CD4-positive, alpha-beta T cell treated with Interleukin-1 beta for 1 hour (primary cell): ENCODE measurements at regions not wholly inside any gene's neighbourhood (a gene's known extent, or its start where the extent isn't known, plus 50 kb on each side); places are given as distances from the start of the nearest gene placed in this dataset.

Experiments
- DNase-seq, 2 donors: peaks; one replicate each; pipeline ENCODE4 v3.0.0-alpha.2; 2020 to 2022

GRCh38 chr10:47078393-47079203 lies 167.4 kb downstream of the PTPN20 start:
- DNase-seq, result no peak

- DNase-seq, result no peak
Observed at GRCh38 chr10:47079204-47079580, 168.0 kb downstream of the PTPN20 start.

GRCh38 chr10:47081264-47081663 lies 170.0 kb downstream of the PTPN20 start:
- DNase-seq, result peak in 1 of 2 donors; percentile 12

DNA sequence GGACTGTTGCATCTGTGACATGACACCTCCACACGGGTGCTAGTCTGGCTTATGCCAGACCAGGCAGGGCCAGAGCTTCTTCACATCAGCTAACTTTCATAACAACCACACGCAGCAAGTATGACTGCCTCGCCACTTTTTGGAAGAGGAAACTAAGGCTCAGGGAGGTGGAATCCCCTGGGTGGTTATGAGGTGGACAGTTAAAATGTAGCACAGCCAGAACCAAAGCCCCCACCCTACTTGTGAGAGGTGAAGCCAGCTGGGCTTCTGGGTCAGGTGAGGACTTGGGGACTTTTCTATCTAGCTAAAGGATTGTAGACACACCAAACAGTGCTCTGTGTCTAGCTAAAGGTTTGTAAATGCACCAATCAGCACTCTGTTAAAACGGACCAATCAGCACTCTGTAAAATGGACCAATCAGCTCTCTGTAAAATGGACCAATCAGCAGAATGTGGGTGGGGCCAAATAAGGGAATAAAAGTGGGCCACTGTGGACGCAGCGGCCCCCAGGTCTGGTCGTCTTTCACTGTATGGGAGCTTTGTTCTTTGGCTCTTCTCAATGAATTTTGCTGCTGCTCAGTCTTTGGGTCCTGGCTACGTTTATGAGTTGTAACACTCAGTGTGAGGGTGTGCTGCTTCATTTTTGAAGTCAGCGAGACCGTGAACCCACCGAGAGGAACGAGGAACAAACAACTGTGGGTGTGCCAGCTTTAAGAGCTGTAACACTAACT lies 171.0 kb downstream of the PTPN20 start:
- no peak for DNase-seq

DNA sequence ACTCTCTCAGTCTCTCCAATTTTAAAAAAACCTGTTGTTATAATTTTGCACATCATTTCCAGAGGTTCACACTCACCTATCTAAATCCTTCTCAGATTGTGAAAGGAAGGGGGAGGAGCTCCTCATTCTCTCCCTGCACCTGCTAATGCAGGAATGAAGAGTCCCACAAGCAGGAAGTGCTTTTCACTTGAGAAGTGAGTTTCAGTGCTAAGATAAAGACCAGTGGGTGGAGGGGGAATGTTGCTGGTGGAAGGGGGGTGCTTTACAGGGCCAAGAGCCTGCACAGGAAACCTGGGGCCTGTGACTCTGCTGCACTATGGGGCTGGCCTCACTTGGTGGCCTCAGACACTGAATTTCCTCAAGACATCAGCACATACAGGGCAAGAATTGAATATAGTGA lies 176.4 kb downstream of the PTPN20 start:
- no peak for DNase-seq

DNA sequence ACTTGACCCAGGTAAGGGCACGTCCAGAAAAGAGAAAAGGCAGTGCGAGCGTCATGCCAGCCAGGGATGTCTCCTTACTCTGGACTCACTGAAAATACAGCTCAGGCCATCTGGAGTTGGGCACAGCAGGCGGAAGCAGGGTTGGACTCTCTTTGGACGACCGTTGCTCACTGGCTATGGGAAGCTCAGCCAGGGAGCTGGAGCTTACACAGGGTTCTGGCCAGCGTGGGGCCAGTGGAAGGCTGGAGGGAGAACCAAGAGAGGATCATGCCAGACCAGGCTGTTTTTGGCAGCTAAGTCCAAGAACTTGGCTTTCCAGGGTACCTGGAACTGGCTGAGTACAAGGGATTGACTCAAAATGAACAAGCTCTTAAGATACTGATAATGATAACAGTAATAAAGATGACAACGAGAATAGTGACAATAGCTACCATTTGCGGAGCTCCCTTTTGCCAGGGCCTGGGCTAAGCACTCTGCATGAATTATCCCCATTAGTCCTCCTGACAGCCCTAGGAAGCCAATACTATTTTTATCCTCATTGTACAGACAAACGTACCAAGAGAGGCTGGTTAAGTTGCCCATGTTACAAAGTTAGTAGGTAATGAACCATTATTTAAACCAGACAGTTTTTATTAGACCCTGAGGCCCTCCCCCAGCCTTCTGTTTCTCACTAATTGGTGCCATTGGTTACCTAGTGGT lies 177.6 kb downstream of the PTPN20 start:
- no peak for DNase-seq

- no peak for DNase-seq
Observed at GRCh38 chr10:47090042-47090441, 178.8 kb downstream of the PTPN20 start.

- no peak for DNase-seq
Observed at GRCh38 chr10:47090903-47091302, 179.7 kb downstream of the PTPN20 start.

- DNase-seq, result no peak
Observed at GRCh38 chr10:47091421-47091820, 180.2 kb downstream of the PTPN20 start.

DNA sequence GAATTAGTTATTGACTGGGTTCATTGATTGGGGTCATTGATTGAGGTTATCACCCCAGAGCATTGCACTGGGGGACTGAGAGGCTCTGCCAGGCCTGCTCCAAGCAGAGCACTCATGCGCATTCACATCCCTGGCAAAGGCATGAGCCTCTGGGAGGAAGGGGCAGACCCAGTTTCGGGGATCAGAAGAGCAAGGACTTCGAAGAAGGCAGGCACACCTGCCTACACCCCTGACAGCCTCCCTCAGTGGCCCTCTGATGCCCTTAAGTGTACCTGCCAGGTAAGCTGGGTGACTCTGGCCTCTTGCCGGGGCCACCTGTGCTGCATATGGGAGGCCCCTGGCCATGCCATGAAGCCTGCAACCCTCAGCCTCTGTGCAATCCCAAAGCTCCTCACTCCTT lies 181.1 kb downstream of the PTPN20 start:
- no peak for DNase-seq

DNA sequence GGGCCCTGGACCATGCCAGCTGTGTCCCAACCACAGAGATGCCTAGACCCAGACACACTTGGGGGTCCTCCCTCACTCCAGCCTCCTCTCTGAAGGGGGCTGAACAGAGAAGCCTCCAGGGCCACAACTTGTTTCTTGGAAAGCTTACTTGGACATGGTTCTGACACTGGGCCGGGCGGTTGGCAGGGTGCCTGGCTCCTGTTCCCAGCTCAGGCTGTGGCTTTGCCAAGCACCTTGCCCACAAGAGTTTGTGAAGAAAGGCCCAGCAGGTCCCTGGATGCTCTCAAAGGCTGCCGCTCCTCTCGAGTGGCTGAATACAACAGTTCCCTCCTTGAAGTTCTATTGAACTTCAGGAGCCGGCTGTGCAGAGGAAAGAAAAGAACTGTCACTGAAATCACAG lies 181.6 kb downstream of the PTPN20 start:
- DNase-seq, result no peak

DNA sequence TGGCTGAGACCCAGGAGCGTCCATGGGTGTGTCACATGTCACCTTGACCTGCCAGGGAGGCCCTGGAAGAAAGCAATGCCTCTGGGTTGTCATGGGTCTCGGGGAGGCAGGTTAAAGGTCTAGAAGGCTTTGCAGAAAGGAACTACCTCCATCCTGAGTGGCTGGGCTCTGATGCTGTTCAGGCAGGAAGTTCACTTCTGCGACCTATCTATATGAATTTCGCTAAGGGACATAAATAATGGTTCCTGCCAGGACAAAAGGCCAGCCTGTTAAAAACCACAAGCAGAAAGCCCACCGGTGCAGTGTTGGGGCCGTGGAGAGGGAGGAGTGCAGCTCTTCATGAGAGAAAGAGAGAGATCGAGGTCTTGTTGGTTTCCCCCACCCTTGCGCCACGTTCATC lies 182.9 kb downstream of the PTPN20 start:
- DNase-seq, result no peak

DNA sequence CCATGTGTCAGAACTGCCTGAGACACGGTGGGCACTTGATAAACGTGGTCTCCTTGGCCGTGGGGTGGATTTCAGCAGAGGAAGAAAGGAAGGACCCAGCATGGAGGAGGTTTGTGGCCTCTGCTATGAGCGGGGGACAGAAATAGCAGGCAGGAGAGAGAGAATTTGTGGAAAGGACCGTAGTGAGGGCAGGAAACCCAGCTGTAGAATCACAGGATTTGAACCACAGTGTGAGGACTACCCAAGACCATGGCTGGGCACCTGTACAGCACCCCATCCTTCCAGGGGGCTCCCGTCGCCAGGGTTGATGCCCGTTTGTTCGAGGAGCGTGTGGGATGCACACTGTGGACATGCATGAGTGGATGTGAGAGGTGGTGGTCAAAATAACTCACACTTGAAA lies 183.4 kb downstream of the PTPN20 start:
- DNase-seq, result no peak

DNA sequence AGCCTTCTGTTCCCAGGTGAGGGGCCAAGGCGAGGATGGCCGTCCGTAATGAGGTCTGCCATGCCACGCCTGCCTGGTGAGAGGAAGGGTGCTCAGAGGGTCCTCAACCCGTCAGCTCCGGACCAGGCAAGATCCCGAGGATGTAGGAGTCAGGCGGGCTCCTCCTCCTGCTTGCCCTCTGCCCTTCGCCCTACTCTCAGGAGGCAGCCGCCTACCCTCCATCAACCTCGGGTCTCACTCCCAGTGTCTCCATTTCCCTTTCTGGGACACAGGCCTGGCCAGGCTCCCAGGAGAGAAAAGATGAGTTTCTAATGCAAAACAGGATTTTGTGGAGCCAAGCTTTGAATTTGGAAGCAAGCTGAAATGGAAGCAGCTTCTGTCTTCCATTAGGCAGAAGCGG lies 184.0 kb downstream of the PTPN20 start:
- DNase-seq, result no peak

- DNase-seq, result no peak
Observed at GRCh38 chr10:47095848-47096612, 184.8 kb downstream of the PTPN20 start.

- no peak for DNase-seq
Observed at GRCh38 chr10:47098238-47098637, 187.0 kb downstream of the PTPN20 start.

DNA sequence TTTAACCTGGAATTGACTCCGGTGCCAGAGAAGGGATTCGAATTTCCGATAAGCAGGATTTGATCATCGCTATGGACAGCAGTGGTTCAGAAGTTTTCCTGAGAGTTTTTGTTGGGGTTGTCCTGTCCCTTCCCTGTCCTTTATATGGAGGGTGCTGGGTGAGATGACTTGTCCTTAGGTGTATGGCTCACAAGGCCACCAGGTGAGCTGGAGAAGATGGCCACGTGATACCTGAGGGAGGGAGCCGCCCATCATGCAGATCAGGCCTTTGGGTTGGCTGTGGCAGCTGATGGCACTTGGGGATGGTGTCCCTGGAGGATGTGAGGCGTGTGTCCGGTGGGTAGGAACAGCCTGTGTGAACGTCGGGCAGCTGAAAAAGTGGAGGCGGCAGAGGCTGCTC lies 187.7 kb downstream of the PTPN20 start:
- no peak for DNase-seq

DNA sequence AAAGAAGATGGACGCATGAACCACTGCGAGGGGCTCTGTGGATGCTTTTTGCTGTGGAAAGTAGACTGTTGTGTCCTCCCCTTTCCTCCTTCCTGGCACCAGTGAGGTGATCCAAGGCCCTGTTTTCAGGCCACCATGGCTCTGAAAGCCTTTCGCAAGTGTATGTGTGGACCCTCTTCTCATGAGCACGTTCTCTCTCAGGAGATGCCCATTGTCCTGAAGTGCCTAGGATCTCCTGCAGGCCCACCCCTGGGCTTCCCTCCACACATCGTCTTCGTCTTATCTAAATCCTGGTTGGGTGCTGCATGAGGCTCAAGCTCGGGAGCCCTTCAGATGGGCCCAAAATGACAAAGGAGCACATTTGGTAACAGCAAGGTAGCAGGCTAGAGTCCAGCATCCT lies 188.2 kb downstream of the PTPN20 start:
- no peak for DNase-seq

- DNase-seq, result no peak
Observed at GRCh38 chr10:47101196-47101595, 190.0 kb downstream of the PTPN20 start.

- no peak for DNase-seq
Observed at GRCh38 chr10:47101807-47102206, 190.6 kb downstream of the PTPN20 start.

- DNase-seq, result no peak
Observed at GRCh38 chr10:47104151-47104605, 192.9 kb downstream of the PTPN20 start.

DNA sequence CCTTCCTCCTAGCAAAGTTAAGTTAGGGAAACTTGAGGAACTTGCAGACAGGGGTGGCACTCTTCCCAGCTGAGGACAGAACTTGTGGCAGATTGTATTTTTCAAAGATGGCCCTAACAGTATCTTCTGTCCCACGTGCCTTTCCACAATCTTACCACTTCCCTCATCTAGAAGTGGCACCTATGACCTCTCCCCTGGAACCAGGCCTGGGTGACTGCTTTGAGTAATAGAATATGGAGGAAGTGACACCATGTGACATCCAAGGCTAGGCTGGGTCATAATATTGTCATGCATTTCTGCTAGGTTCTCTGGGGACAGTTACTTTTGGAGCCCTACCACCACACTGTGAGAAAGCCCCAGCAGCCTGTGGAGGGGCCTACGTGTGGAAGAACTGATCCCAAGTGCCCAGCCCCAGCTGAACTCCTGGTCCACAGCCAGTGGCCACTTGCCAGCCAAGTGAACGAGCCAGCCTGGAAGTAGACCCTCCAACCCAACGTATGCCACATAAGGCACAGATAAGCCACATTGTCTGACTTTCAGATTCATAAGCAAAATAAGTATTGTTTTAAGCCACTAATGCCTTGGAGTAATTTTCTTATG lies 193.7 kb downstream of the PTPN20 start:
- peak in 1 of 2 donors; percentile 27 for DNase-seq
